HG02798 (cell line): ENCODE measurements at regions not wholly inside any gene's neighbourhood (a gene's known extent, or its start where the extent isn't known, plus 50 kb on each side); places are given as distances from the start of the nearest gene placed in this dataset.
"Not testable (repeated sequence)": the region's sequence is repeated elsewhere in the genome, so short reads cannot be mapped to it uniquely, and the experiment has no call there.

Source experiments
- ATAC-seq: cut with Tn5 transposase; IDR thresholded peaks from one replicate; pipeline ENCODE4 v1.9.1; 2021; ENCODE audit warnings: mild to moderate bottlenecking; ENCODE audit not compliant: unreplicated experiment, poor library complexity

GRCh38 chr5:36388288-36388687 is 86.6 kb upstream of the RANBP3L start:
- no peak for ATAC-seq

- ATAC-seq: no peak
Measured at GRCh38 chr5:36389245-36389644, 87.5 kb upstream of the RANBP3L start.

- no peak for ATAC-seq
Measured at GRCh38 chr5:36390640-36391039, 88.9 kb upstream of the RANBP3L start.

GRCh38 chr5:36392186-36392585 is 90.5 kb upstream of the RANBP3L start:
- no peak for ATAC-seq

GRCh38 chr5:36392818-36393217 is 91.1 kb upstream of the RANBP3L start:
- ATAC-seq: no peak

- ATAC-seq: no peak
Measured at GRCh38 chr5:36393656-36394428, 92.1 kb upstream of the RANBP3L start.

- no peak for ATAC-seq
Measured at GRCh38 chr5:36395260-36395659, 93.6 kb upstream of the RANBP3L start.

GRCh38 chr5:36395947-36396346 is 94.2 kb upstream of the RANBP3L start:
- not testable (repeated sequence) for ATAC-seq

GRCh38 chr5:36396640-36397039 is 94.9 kb upstream of the RANBP3L start:
- ATAC-seq: no peak

GRCh38 chr5:36397901-36398536 is 96.3 kb upstream of the RANBP3L start:
- ATAC-seq: no peak

GRCh38 chr5:36402512-36402906 is 100.8 kb upstream of the RANBP3L start:
- no peak for ATAC-seq

- ATAC-seq: no peak
Measured at GRCh38 chr5:36403632-36404311, 102.1 kb upstream of the RANBP3L start.

GRCh38 chr5:36406023-36406422 is 104.3 kb upstream of the RANBP3L start:
- ATAC-seq: no peak

- no peak for ATAC-seq
Measured at GRCh38 chr5:36407396-36407795, 105.7 kb upstream of the RANBP3L start.

- not testable (repeated sequence) for ATAC-seq
Measured at GRCh38 chr5:36409711-36410110, 108.0 kb upstream of the RANBP3L start.

- ATAC-seq: not testable (repeated sequence)
Measured at GRCh38 chr5:36410672-36411071, 109.0 kb upstream of the RANBP3L start.

- no peak for ATAC-seq
Measured at GRCh38 chr5:36414869-36415282, 113.2 kb upstream of the RANBP3L start.

- ATAC-seq: no peak
Measured at GRCh38 chr5:36416605-36417004, 114.9 kb upstream of the RANBP3L start.

- ATAC-seq: no peak
Measured at GRCh38 chr5:36417221-36417620, 115.5 kb upstream of the RANBP3L start.

GRCh38 chr5:36417668-36418067 is 116.0 kb upstream of the RANBP3L start:
- no peak for ATAC-seq
